DMS 273 (cell line): ENCODE measurements at regions not wholly inside any gene's neighbourhood (a gene's known extent, or its start where the extent isn't known, plus 50 kb on each side); places are given as distances from the start of the nearest gene placed in this dataset.
"Not testable (repeated sequence)": the region's sequence is repeated elsewhere in the genome, so short reads cannot be mapped to it uniquely, and the experiment has no call there.

Experiments used
- DNase-seq: peaks from one replicate; lab custom pipeline; 2025; ENCODE audit not compliant: unreplicated experiment; lab: John Stamatoyannopoulos, UW

DNA sequence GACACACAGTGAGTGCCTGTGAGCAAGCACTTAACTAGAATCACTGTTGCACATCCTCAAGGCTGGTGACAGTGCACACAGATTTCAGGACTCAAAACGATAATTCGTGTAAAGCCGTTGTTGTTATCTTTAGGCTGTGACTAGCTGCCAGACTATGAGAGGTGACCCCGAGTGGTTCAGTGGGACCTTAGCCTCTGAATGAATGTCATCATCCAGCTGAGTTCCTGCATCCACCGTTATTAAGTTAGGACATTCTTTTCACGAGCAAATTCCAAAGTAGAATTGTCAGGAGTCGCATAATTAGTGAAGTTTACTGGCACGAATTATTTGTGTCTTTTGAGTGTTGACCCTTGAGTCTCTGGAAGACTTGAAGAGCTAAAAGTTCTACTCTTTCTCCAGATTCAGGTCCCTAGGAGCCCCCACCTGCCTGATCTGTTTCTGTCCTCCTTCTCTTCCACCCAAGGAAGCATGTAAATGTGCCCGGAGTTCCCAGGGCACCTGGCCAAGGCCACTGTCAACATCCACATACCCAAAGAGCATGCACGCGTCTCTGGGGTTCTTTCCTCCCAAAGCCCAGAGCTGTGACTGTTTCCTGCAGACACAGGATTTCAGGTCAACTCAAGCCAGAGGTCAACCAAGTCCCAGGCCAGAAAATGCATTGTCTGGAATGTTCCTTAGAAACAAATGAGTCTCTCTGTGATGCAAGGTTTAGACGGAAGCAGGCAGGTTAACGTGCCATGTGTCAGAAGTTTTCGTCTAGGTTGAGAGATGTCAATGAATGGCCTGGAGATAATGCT lies 207.2 kb downstream of the TOMM20 start:
- DNase-seq: no peak

DNA sequence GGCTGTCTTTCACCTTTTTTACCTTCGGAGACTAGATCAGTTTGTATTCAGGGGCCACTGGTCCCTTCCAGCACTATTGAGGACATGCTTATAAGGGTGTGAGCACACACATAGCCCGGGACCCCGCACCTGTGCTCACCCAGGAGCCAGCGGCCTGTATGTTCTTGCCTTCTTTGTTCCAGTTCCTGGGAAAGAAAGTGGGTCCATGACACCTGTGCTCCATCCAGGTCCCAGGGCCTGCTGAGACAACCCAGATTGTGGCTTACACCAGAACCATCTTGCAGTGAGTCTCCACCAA lies 207.8 kb downstream of the TOMM20 start:
- DNase-seq: no peak

DNA sequence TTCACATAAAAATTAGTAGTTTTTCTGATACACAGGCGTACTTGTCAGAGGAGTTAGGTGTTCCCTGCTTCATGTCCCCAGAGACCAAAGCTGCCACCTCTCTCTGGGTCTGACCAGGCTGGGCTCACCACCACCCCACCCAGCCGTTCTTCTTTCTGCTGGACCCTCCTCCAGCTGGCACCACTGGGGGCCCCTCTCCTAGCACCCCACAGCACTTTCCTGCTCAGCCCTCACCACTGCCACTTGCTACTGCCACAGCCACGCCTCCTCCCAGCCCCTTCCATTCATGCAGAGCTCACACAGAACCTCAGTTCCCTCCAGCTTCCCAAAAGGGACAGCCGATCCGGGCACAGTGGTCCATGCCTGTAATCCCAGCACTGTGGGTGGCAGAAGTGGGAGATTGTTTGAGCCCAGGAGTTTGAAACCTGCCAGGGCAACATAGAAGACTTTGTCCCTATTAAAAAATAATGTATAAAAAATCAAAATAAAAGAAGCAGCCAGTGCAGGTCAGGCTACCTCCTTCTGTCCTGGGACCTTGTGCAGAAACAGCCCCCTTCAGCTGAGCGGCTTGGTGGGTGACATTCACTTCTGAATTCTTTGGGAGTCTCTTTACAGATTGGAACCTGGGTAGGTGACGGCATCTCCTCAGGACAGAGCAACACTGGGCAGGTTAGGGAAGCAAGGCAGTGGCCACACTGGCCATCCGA lies 208.3 kb downstream of the TOMM20 start:
- no peak for DNase-seq

DNA sequence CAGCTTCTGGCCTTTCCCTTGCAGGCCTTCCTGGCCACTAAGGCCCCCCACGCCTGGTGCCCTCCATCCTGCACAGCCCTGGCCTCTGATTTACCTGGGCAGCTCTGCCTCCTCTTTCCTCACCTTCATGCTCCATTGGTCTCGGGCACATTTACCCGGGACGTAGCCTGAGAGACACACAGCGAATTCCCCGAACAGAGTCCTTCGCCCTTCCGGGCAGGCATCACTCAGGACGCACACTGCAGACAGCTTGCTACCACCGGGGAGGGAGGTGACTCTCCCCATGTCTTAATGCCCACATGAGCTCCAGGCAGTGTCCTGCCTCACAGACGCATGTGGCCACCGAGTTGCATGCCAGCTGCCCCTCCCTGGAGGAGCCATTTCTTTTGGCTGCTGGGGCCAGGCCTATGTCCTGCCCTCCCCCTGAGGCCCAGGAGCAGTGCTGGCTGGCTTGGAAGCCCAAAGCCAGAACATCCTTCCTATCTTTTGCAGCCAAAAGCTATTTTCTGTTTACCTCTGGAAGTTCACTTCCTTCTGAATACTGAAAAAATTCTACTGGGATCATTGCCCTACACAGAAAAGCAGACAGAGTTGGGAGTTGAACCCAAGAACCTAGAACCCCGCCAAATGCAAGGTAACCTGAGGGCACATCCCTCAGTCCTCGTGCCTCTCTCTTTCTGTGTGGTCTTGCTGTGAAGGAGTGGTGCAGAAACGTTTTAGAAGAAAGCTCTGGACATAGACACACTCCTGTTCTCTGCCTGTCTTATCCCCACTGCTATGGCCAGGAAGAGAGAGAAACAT lies 209.5 kb downstream of the TOMM20 start:
- DNase-seq: no peak

DNA sequence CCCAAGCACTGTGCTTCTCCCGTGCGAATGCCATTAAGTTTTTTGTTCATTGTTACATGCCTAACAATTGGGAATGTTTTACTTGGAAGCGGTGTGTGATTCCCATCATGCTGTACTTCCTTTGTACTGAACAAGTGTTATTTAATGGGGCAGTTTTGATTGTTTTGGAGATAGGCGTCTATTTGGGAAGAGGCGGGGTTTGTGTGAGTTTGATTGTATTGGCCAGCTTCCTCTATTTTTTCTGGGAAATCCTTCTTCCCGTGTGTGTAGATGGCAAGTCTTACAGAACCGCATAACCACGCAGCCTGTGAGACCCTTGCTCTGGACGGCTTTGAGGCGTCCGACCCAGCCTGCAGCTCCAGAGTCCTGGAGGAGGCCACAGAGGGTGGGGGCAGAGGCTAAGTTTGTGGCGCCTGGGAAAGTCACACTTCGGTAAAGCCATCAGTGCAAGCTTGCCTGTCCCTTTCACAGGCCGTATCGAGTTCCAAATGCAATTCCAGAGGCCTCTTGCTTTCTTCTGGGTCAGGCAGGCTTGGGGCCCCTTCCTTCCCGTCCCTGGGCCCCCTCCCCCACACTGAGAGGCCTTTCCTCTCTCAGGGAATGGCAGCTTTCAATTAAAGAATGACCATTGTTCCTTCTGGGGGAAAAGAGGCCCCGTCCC lies 210.3 kb downstream of the TOMM20 start:
- no peak for DNase-seq

DNA sequence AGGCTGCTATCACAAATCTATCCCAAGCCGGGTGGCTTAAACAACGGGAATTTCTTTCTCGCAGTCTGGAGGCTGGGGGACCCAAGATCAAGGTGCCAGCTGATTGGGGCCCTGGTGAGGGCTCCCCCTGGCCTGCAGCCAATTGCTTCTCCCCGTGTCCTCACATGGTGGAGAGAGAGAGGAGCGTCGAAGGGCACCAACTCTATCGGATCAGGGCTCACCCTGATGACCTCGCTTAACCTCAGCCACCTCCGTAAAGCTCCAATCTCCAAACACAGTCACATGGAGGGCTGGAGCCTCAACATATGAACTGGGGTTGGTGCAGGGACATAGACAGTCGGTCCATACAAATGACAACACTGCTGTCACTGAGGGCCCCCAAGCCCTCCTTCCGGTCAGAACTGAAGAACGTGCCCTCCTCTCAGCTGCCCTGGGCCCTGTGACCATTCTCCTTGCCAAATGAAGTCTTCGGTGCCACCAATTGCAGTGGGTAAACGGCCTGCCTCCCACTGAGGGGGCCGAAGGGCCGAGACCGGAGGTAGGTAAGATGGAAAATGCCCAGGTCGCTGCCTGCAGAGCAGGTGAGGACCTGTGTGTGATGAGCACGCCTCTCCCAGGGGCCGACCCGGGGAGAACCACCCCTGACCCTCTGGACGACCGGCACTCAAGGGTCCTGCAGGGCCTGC lies 211.0 kb downstream of the TOMM20 start:
- no peak for DNase-seq

DNA sequence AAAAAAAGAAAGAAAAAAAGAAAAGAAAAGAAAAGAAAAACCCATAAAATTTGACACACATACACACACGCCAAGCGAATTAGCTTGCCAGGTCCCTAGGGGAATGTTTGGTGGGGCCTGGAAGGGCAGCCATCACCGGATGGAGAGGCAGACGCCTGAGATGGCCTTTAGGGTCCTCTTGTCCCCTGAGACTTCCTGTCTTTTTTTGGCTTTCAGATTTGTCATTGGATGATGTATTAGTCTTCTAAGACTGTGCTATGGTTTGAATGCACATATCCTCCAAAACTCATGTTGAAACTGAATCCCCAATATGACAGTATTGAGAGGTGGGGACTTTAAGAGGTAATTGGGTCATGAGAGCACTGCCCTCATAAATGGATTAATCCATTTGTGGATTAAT lies 211.8 kb downstream of the TOMM20 start:
- no peak for DNase-seq

DNA sequence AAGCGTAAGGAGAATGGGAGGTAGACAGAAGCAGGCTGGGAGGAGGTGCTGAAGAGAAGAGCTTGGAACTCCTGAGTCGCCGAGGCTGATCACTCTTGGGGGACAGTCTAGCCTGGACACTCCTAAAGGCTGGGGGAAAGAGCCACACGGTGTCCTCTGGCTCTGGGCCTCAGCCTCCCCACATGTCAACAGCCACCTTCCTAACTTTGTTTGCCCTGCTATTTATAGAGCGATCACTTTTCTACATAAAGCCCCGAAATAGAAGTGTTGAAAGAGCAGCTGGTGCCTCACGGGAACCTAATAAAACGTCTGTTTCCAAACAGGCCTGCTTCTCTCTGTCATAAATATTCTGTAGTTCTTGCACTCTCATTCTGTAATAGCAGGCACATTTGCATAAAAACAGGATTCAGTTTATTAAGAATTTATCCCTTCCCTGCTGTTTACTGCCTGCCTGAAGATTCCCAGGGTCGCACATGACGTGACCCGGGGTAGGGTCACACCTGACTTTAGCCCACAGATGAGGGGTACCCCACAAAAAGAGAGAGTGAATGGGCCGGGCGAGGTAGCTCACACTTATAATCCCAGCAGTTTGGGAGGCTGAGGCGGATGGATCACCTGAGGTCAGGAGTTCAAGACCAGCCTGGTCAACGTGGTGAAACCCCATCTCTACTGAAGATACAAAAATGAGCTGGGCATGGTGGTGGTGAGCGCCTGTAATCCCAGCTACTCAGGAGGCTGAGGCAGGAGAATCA lies 212.5 kb downstream of the TOMM20 start:
- peak; percentile 64 for DNase-seq

DNA sequence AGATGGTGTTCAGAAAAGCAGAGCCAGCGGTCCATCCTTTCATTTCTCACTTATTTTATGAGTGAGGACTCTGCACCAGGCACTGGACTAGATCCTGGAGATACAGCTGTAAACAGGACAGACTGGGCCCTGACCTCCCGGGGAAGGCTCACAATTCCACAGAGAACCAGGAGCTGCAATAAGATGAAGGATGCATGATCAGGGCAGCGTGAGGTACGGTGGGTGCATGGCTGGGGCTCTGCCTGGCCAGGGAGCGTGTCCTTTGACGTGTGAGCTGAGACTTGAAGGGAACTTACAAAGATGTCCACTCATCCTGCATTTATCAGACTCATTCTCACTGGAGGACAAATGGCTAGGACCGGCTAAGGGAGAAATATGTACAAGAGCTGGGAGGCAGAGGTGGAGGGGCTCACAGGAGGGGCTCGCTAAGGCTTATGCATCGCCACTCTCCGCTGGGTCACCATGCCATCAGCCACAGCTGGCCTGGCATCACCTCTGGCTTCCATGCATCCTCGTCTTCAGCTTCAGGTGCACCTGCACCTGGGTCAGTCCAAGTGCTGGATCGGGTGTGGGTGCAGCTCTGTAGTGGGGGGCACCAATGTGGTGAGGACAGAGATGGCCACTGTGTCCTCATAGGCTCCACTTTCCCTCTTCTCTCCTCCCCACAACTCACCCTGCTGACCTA lies 213.9 kb downstream of the TOMM20 start:
- no peak for DNase-seq

DNA sequence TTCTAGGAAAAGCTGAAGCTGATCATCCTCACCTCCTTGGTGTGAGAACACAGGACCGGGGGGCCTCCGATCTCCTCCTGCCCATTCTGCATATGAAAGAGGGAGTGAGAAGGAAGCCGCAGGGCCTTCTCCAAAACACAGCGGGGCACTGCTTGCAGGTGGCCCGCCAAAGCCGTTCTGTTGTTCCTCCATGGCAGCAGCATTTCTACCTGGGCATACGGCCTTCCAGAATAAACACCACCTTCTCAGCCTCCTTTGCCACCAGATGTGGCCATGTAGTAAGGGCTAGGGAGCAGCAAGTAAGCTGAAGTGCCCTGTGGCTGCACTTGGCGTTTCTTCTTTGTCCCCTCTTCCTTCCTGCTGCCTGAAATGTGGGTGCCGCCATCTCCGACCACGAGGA lies 214.9 kb downstream of the TOMM20 start:
- no peak for DNase-seq

DNA sequence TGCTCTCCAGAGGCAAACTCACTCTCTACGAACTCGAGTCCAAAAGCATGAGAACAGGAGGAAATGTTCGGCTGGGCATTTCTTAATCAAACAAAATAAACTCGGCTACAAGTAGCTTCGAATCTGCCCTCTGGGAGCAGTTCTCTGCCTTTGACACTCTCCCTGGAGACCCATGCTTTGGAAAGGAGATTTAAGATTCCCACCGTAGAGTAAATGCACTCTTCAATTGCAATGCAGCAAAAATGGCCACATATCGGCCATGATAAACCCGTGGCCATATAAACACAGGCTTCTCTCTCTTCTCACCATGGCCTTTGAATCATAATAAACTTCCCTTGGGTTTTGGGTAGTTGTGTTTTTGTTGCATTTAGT lies 215.4 kb downstream of the TOMM20 start:
- DNase-seq: no peak

DNA sequence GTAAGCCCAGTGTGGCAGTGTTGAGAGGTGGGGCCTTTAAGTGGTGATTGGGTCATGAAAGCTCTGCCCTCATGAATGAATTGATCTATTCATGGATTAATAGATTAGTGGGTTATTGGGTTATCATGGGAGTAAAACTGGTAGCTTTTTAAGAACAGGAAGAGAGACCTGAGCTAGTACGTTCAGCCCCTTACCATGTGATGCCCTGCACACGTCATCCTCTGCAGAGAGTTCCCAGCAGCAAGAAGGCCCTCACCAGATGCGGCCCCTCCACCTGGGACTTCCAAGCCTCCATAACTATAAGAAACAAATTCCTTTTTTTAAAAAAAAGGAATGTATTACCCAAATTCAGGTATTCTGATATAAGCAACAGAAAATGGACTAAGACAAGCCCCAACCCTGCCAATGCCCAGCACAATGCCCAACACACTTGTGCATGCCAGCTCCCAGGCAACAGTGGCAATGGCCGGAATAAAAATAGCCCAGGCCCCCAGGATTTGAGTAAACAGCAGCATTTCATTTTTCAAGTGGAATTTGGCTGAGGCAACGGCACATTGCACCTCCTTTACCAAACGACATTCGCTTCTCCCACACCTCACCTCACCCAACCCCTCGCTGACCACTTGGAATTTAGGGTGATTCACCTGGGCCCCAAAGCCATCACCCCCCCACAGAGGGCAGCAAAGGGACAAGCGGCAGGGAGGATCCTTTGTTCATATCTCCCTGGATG lies 215.9 kb downstream of the TOMM20 start:
- no peak for DNase-seq

DNA sequence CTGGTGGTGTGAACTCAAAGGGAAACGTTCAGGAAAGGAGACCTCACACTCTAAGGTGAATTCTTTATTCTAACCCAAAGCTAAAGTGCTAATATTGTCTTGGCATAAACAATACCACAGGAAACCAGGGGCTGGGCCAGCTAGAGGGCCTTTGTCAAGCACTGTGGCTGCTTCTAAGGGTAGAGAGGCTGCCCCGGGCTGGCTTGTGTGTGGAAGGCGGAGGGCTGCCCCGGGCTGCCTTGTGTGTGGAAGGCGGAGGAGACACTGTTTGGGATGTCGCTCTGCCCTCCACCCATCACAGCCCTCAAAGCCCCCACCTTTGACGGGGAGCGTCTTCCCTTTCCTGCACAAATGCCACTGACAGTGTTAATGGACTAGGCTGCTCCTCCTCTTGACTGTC lies 216.8 kb downstream of the TOMM20 start:
- no peak for DNase-seq

DNA sequence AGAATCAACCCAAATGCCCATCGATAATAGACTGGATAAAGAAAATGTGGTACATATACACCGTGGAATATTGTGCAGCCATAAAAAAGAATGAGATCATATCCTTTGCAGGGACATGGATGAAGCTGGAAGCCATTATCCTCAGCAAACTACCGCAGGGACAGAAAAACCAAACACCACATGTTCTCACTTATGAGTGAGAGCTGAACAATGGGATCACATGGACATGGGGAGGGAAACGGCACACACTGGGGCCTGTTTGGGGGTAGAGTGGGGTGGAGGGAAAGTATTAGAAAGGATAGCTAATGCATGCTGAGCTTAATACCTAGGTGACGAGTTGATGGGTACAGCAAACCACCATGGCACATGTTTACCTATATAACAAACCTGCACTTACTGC lies 217.5 kb downstream of the TOMM20 start:
- DNase-seq: not testable (repeated sequence)

DNA sequence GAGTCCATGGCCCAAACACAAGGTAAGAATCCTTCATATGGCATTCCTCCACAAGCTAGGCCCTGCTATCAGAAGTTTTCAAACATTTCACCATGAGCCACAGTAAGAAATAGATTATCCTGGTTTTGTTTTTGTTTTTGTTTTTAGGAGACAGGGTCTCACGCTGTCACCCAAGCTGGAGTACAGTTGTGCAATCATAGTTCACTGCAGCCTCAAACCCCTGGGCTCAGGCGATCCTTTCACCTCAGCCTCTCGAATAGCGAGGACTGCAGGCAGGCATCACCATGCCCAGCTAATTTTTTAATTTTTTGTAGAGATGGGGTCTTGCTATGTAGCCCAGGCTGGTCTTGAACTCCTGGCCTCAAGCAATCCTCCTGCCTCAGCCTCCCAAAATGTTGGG lies 218.8 kb downstream of the TOMM20 start:
- DNase-seq: no peak

DNA sequence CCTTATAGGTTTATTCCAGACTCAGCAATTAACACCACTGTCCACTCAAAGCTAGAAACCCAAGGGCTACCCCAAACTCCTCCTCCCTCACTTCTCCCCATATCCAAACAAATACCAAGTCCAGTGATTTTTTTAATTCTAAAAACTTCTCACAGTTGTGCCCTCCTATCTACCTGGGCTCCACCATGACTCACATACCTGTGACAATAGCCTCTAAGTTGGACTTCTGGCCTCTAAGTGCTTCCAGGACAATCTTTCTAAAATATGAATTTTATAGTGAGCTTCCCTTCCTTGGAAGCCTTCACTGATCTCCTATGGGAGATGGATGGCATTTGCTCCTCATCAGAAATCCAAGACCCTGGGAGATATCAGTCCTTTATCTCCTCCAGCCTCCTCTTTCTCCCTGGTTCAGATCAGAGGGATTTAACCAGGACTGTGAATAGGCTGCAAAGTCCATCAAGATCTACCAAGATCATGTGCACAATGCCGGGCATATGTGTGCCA lies 219.3 kb downstream of the TOMM20 start:
- no peak for DNase-seq

DNA sequence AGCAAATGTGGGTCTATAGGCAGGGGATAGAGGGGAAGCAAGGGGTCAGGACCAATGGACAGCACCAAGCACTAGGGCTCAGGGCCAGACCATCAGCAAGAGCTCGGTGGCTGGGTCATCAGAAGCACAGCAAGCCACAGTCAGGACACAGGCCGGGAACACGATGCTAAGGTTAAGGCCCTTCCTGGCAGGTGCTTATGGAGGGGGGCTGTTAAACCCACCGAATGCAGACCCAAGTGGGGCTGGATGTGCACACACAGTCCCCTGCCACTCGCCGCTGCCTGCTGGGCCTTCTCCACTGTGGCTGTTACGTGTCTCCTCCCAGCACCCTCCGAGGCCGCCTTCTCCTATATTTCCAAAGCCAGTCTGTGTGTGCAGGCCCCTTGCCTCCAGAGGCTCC lies 220.1 kb downstream of the TOMM20 start:
- no peak for DNase-seq

DNA sequence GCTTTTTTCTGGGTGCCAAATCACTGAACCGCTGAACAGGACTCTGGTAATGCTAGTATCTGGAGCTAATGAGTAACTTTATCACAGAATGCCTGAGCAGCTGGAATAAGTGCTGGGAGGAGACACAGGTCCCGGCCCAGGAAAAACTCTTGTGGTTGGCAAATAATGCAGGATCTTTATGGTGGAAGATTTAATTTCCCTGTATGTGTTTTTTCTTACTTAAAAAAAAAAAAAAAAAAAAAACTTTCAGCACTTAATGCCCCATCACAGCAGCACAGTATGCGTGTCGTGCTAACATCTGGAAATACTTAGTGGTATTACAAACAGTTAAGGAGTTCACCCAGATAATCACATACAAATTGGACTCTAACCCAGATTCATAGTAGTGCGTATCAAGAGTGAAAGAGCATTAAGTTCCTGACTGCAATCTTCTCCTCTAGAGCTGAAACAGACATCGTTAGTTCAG lies 220.7 kb downstream of the TOMM20 start:
- DNase-seq: no peak
